ENCODE measurements at regions not wholly inside any gene's neighbourhood (a gene's known extent, or its start where the extent isn't known, plus 50 kb on each side); places are given as distances from the start of the nearest gene placed in this dataset.

GRCh38 chr2:74779587-74780135, 54.3 kb upstream of the HK2 start:
- FAIRE-seq (no peak), DNase-seq (ENCODE audit: insufficient read length, low spot score) (no peak)
- TF ChIP-seq CTCF (IDR thresholded peaks at IDR 0.05; ENCODE audit: insufficient read depth, missing control alignments): no peak
